Mesothelial cell of epicardium (in vitro differentiated cells): ENCODE measurements at regions not wholly inside any gene's neighbourhood (a gene's known extent, or its start where the extent isn't known, plus 50 kb on each side); places are given as distances from the start of the nearest gene placed in this dataset.
A peak's percentile ranks its signal among the peaks of the same experiment; 100 is the strongest.

Experiments
- DNase-seq, 2 experiments: peaks; one replicate each; pipeline ENCODE4 v3.0.0; 2021; ENCODE audit warnings: low spot score in 2 of 2; ENCODE audit not compliant: unreplicated experiment in 2 of 2
- H3K27ac Mint-ChIP-seq: 2 replicates; pipeline ENCODE4 v1.8.0; 2021; ENCODE audit warnings: mixed read lengths
- H3K27me3 Mint-ChIP-seq: 2 replicates; pipeline ENCODE4 v1.8.0; 2021; ENCODE audit warnings: low read depth, mixed read lengths
- H3K36me3 Mint-ChIP-seq: 2 replicates; pipeline ENCODE4 v1.8.0; 2021; ENCODE audit warnings: mixed read lengths
- H3K4me1 Mint-ChIP-seq: 2 replicates; pipeline ENCODE4 v1.8.0; 2021; ENCODE audit warnings: mixed read lengths
- H3K4me3 Mint-ChIP-seq: 2 replicates; pipeline ENCODE4 v1.8.0; 2021; ENCODE audit warnings: mild to moderate bottlenecking, moderate library complexity, mixed read lengths
- H3K9me3 Mint-ChIP-seq: 2 replicates; pipeline ENCODE4 v1.8.0; 2021; ENCODE audit warnings: mixed read lengths
- CTCF ChIP-seq: fragments of 200-600 bp; sonication (generic); IDR thresholded peaks from one replicate; pipeline ENCODE4 v1.5.0; 2021; ENCODE audit warnings: antibody characterized with exemption; ENCODE audit not compliant: unreplicated experiment

GRCh38 chr7:96447109-96447645, 125.3 kb upstream of the SLC25A13 start:
- no peaks in the 10 kb centered on the region for H3K27me3 Mint-ChIP-seq
- no peaks in the 10 kb centered on the region for H3K9me3 Mint-ChIP-seq
- H3K36me3 Mint-ChIP-seq = no peaks in the 10 kb centered on the region
- no peak for TF ChIP-seq CTCF
- no peak for DNase-seq
- no peak overlapping the region for H3K27ac Mint-ChIP-seq
- no peak overlapping the region for H3K4me3 Mint-ChIP-seq
- H3K4me1 Mint-ChIP-seq = peaks cover 5% of the 10 kb centered on the region

GRCh38 chr7:96441436-96442084, 119.7 kb upstream of the SLC25A13 start:
- H3K27ac Mint-ChIP-seq = peak overlapping the region; percentile 32
- H3K9me3 Mint-ChIP-seq = peaks cover under 1% of the 10 kb centered on the region

GRCh38 chr7:96440328-96440727, 118.4 kb upstream of the SLC25A13 start:
- no peak for TF ChIP-seq CTCF

More at GRCh38 chr7:96441436-96442084, 119.7 kb upstream of the SLC25A13 start:
- Mint-ChIP-seq H3K4me3 (no peak overlapping the region), H3K4me1 (peaks cover 8% of the 10 kb centered on the region), H3K36me3 (no peaks in the 10 kb centered on the region), H3K27me3 (no peaks in the 10 kb centered on the region)
- TF ChIP-seq CTCF = no peak
- no peak for DNase-seq

GRCh38 chr7:96436880-96437279, 115.0 kb upstream of the SLC25A13 start:
- Mint-ChIP-seq H3K36me3 (no peaks in the 10 kb centered on the region), H3K4me3 (no peak overlapping the region)

More at GRCh38 chr7:96440328-96440727, 118.4 kb upstream of the SLC25A13 start:
- Mint-ChIP-seq H3K9me3 (peaks cover 4% of the 10 kb centered on the region), H3K4me3 (no peak overlapping the region), H3K27ac (no peak overlapping the region), H3K4me1 (peaks cover 3% of the 10 kb centered on the region), H3K36me3 (no peaks in the 10 kb centered on the region), H3K27me3 (no peaks in the 10 kb centered on the region)
- DNase-seq = no peak

GRCh38 chr7:96430356-96430755, 108.5 kb upstream of the SLC25A13 start:
- peaks cover 9% of the 10 kb centered on the region for H3K4me1 Mint-ChIP-seq

More at GRCh38 chr7:96436880-96437279, 115.0 kb upstream of the SLC25A13 start:
- Mint-ChIP-seq H3K27me3 (no peaks in the 10 kb centered on the region), H3K4me1 (peaks cover 5% of the 10 kb centered on the region), H3K27ac (no peak overlapping the region), H3K9me3 (peaks cover 12% of the 10 kb centered on the region)
- no peak for DNase-seq
- TF ChIP-seq CTCF = no peak

More at GRCh38 chr7:96430356-96430755, 108.5 kb upstream of the SLC25A13 start:
- Mint-ChIP-seq H3K36me3 (no peaks in the 10 kb centered on the region), H3K27ac (no peak overlapping the region), H3K4me3 (no peak overlapping the region), H3K9me3 (peaks cover 8% of the 10 kb centered on the region), H3K27me3 (peaks cover 4% of the 10 kb centered on the region)
- TF ChIP-seq CTCF = no peak
- DNase-seq = no peak
